Transverse colon (tissue), 4 donors: ENCODE measurements at regions not wholly inside any gene's neighbourhood (a gene's known extent, or its start where the extent isn't known, plus 50 kb on each side); places are given as distances from the start of the nearest gene placed in this dataset.

ENCODE experiments used
- DNase-seq: peaks from one replicate; pipeline ENCODE4 v3.0.0-alpha.2; 2019
- H3K27ac ChIP-seq, 4 donors: fragments of 200-600 bp; sonication (generic); 2 replicates each; pipeline ENCODE4 v1.5.1; 2016 to 2018; ENCODE audit warnings: inconsistent platforms in 4 of 4
- H3K27me3 ChIP-seq: fragments of 200-600 bp; sonication (generic); 2 replicates; pipeline ENCODE4 v1.5.1; 2017; ENCODE audit warnings: inconsistent platforms
- H3K36me3 ChIP-seq, 4 donors: fragments of 200-600 bp; sonication (generic); 2 replicates each; pipeline ENCODE4 v1.5.1; 2017 to 2019; ENCODE audit warnings: inconsistent platforms in 4 of 4
- H3K4me1 ChIP-seq, 4 donors: fragments of 200-600 bp; sonication (generic); 2 replicates each; pipeline ENCODE4 v1.5.1; 2017 to 2020; ENCODE audit warnings: inconsistent platforms in 4 of 4
- H3K4me3 ChIP-seq, 4 donors: fragments of 200-600 bp; sonication (generic); 1 replicate in 1 of 4; 2 replicates in 3 of 4; pipeline versions ENCODE4 v1.5.1 to v1.6.1; 2017 to 2019; ENCODE audit warnings: inconsistent platforms in 4 of 4
- H3K9me3 ChIP-seq, 2 donors: fragments of 200-600 bp; sonication (generic); 2 replicates each; pipeline ENCODE4 v1.5.1; 2017 to 2019; ENCODE audit warnings: inconsistent platforms in 2 of 2
- CTCF ChIP-seq, 5 experiments: fragments of 200-600 bp in 3 of 5; fragments of 450-650 bp in 2 of 5; sonication (generic) in 3 of 5; IDR thresholded peaks; 1 replicate in 2 of 5; 2 replicates in 3 of 5; pipeline ENCODE4 v1.5.1; 2016 to 2017; ENCODE audit warnings: antibody characterized with exemption in 5 of 5, inconsistent platforms in 3 of 5, mild to moderate bottlenecking in 2 of 5, moderate library complexity in 1 of 5
- EP300 ChIP-seq: sonication (generic); formaldehyde crosslinking; IDR thresholded peaks from one replicate; pipeline ENCODE4 v1.6.1; 2017; ENCODE audit warnings: antibody characterized with exemption, low read depth
- POLR2A ChIP-seq: fragments of 450-650 bp; IDR thresholded peaks from one replicate; pipeline ENCODE4 v1.6.1; 2016; ENCODE audit warnings: antibody characterized with exemption, mild to moderate bottlenecking, moderate library complexity
- POLR2AphosphoS5 ChIP-seq, 3 donors: sonication (generic); formaldehyde crosslinking; IDR thresholded peaks; one replicate each; pipeline ENCODE4 v1.6.1; 2016; ENCODE audit warnings: antibody characterized with exemption in 3 of 3
- WGBS, 2 donors: methylation state at CpG; one replicate each; pipeline ENCODE4 v1.1.5; 2018; ENCODE audit warnings: low coverage in 1 of 2; 5-methylcytosine and 5-hydroxymethylcytosine counted together
- in situ Hi-C, 4 donors: fragments of 200-750 bp; cut with MboI; loops; one replicate each; pipeline versions ENCODE4 v1.15.0 to v1.15.1; 2017; ENCODE audit warnings: low sequenced_read_pairs in 3 of 4, low pct_ligation_motif_present in 1 of 4, low pct_unique_long_range_greater_than_20kb in 1 of 4
- intact Hi-C: fragments of 100-400 bp; cut with DNase I; formaldehyde crosslinking; loops from one replicate; pipeline ENCODE4 v1.15.1; 2023; ENCODE audit warnings: low total_unique reads

GRCh38 chr3:154538566-154539360, 108.8 kb upstream of the GPR149 start:
- TF ChIP-seq POLR2AphosphoS5 (IDR thresholded peaks at IDR 0.05) (no peak), POLR2A (no peak), EP300 (no peak), CTCF (IDR thresholded peaks at IDR 0.05) (no peak)
- no peak for DNase-seq
- no peaks in the 10 kb centered on the region for H3K9me3 ChIP-seq
- H3K27ac ChIP-seq: no peak overlapping the region
- in situ Hi-C loops: no loop called here
- intact Hi-C loops: no loop called here
- H3K36me3 ChIP-seq: no peaks in the 10 kb centered on the region
- H3K27me3 ChIP-seq: no peaks in the 10 kb centered on the region
- 55 to 64% methylated on average over 5 of the region's 5 CpGs for WGBS, 2 donors
- H3K4me1 ChIP-seq: no peaks in the 10 kb centered on the region
- no peak overlapping the region for H3K4me3 ChIP-seq

GRCh38 chr3:154536751-154537150, 106.8 kb upstream of the GPR149 start:
- Histone ChIP-seq H3K27ac (no peak overlapping the region), H3K4me1 (no peaks in the 10 kb centered on the region), H3K27me3 (no peaks in the 10 kb centered on the region), H3K4me3 (no peak overlapping the region), H3K9me3 (no peaks in the 10 kb centered on the region), H3K36me3 (no peaks in the 10 kb centered on the region)
- WGBS, 2 donors: 43 to 58% methylated on average over 1 of the region's 1 CpG
- in situ Hi-C loops: no loop called here
- intact Hi-C loops: no loop called here
- DNase-seq: no peak
- no peak for TF ChIP-seq CTCF (IDR thresholded peaks at IDR 0.05)
- no peak for TF ChIP-seq EP300
- TF ChIP-seq POLR2A: no peak
- no peak for TF ChIP-seq POLR2AphosphoS5 (IDR thresholded peaks at IDR 0.05)

- intact Hi-C loops (no loop called here), in situ Hi-C loops (no loop called here)
- Histone ChIP-seq H3K4me1 (no peaks in the 10 kb centered on the region), H3K27ac (no peak overlapping the region), H3K36me3 (no peaks in the 10 kb centered on the region), H3K27me3 (no peaks in the 10 kb centered on the region), H3K9me3 (no peaks in the 10 kb centered on the region), H3K4me3 (no peak overlapping the region)
- DNase-seq: no peak
- no peak for TF ChIP-seq POLR2A
- TF ChIP-seq CTCF (IDR thresholded peaks at IDR 0.05): no peak
- no peak for TF ChIP-seq EP300
- no peak for TF ChIP-seq POLR2AphosphoS5 (IDR thresholded peaks at IDR 0.05)
Observed at GRCh38 chr3:154522036-154522602, 92.1 kb upstream of the GPR149 start.

- 50% methylated on average over 1 to 2 of the region's 2 CpGs for WGBS, 2 donors
- no peaks in the 10 kb centered on the region for H3K27me3 ChIP-seq
- H3K4me1 ChIP-seq: no peaks in the 10 kb centered on the region
- no peak for DNase-seq
- in situ Hi-C loops: no loop called here
- no peaks in the 10 kb centered on the region for H3K9me3 ChIP-seq
- H3K27ac ChIP-seq: no peak overlapping the region
- intact Hi-C loops: no loop called here
- H3K4me3 ChIP-seq: no peak overlapping the region
- H3K36me3 ChIP-seq: no peaks in the 10 kb centered on the region
- TF ChIP-seq EP300: no peak
- TF ChIP-seq CTCF (IDR thresholded peaks at IDR 0.05): no peak
- no peak for TF ChIP-seq POLR2A
- no peak for TF ChIP-seq POLR2AphosphoS5 (IDR thresholded peaks at IDR 0.05)
Observed at GRCh38 chr3:154517404-154517803, 87.4 kb upstream of the GPR149 start.
